ENCODE measurements at regions not wholly inside any gene's neighbourhood (a gene's known extent, or its start where the extent isn't known, plus 50 kb on each side); places are given as distances from the start of the nearest gene placed in this dataset.

- TF ChIP-seq, protein P1, sequence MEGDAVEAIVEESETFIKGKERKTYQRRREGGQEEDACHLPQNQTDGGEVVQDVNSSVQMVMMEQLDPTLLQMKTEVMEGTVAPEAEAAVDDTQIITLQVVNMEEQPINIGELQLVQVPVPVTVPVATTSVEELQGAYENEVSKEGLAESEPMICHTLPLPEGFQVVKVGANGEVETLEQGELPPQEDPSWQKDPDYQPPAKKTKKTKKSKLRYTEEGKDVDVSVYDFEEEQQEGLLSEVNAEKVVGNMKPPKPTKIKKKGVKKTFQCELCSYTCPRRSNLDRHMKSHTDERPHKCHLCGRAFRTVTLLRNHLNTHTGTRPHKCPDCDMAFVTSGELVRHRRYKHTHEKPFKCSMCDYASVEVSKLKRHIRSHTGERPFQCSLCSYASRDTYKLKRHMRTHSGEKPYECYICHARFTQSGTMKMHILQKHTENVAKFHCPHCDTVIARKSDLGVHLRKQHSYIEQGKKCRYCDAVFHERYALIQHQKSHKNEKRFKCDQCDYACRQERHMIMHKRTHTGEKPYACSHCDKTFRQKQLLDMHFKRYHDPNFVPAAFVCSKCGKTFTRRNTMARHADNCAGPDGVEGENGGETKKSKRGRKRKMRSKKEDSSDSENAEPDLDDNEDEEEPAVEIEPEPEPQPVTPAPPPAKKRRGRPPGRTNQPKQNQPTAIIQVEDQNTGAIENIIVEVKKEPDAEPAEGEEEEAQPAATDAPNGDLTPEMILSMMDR (IDR thresholded peaks at IDR 0.05; ENCODE audit: low read depth, low read length): no peak
- no peak for TF ChIP-seq EZH2phosphoT487 (IDR thresholded peaks at IDR 0.05; ENCODE audit: low read depth)
Measured at GRCh38 chr7:68393051-68393450, 1205.2 kb upstream of the AUTS2 start.

All from OCI-LY3 (cell line).